GM18508 (cell line): ENCODE measurements at regions not wholly inside any gene's neighbourhood (a gene's known extent, or its start where the extent isn't known, plus 50 kb on each side); places are given as distances from the start of the nearest gene placed in this dataset.
"Not testable (repeated sequence)": the region's sequence is repeated elsewhere in the genome, so short reads cannot be mapped to it uniquely, and the experiment has no call there.

ENCODE experiments used
- ATAC-seq: cut with Tn5 transposase; IDR thresholded peaks from one replicate; pipeline ENCODE4 v1.9.1; 2021; ENCODE audit warnings: moderate number of reproducible peaks; ENCODE audit not compliant: insufficient read depth, unreplicated experiment

GRCh38 chr3:177711637-177712036 lies 514.4 kb upstream of the TBL1XR1 start:
- ATAC-seq: no peak

GRCh38 chr3:177713928-177714900 lies 516.9 kb upstream of the TBL1XR1 start:
- no peak for ATAC-seq

GRCh38 chr3:177714945-177715344 lies 517.7 kb upstream of the TBL1XR1 start:
- no peak for ATAC-seq

- ATAC-seq: no peak
Observed at GRCh38 chr3:177715980-177716379, 518.7 kb upstream of the TBL1XR1 start.

- not testable (repeated sequence) for ATAC-seq
Observed at GRCh38 chr3:177720927-177721326, 523.6 kb upstream of the TBL1XR1 start.

GRCh38 chr3:177721864-177722785 lies 524.8 kb upstream of the TBL1XR1 start:
- ATAC-seq: no peak

- ATAC-seq: no peak
Observed at GRCh38 chr3:177724020-177724638, 526.8 kb upstream of the TBL1XR1 start.

- ATAC-seq: no peak
Observed at GRCh38 chr3:177725165-177725564, 527.9 kb upstream of the TBL1XR1 start.

- ATAC-seq: no peak
Observed at GRCh38 chr3:177726807-177727206, 529.5 kb upstream of the TBL1XR1 start.

- ATAC-seq: no peak
Observed at GRCh38 chr3:177729956-177730681, 532.8 kb upstream of the TBL1XR1 start.

- no peak for ATAC-seq
Observed at GRCh38 chr3:177730814-177731213, 533.5 kb upstream of the TBL1XR1 start.

- no peak for ATAC-seq
Observed at GRCh38 chr3:177731644-177732268, 534.5 kb upstream of the TBL1XR1 start.

GRCh38 chr3:177733233-177733632 lies 536.0 kb upstream of the TBL1XR1 start:
- no peak for ATAC-seq

GRCh38 chr3:177733936-177734335 lies 536.7 kb upstream of the TBL1XR1 start:
- no peak for ATAC-seq

GRCh38 chr3:177735431-177735830 lies 538.1 kb upstream of the TBL1XR1 start:
- ATAC-seq: no peak

GRCh38 chr3:177739461-177739860 lies 542.2 kb upstream of the TBL1XR1 start:
- ATAC-seq: no peak

GRCh38 chr3:177740254-177740653 lies 543.0 kb upstream of the TBL1XR1 start:
- no peak for ATAC-seq

GRCh38 chr3:177742273-177742672 lies 545.0 kb upstream of the TBL1XR1 start:
- peak; percentile 81 for ATAC-seq

GRCh38 chr3:177743173-177743890 lies 546.0 kb upstream of the TBL1XR1 start:
- ATAC-seq: no peak
